ENCODE measurements at regions not wholly inside any gene's neighbourhood (a gene's known extent, or its start where the extent isn't known, plus 50 kb on each side); places are given as distances from the start of the nearest gene placed in this dataset.

DNA sequence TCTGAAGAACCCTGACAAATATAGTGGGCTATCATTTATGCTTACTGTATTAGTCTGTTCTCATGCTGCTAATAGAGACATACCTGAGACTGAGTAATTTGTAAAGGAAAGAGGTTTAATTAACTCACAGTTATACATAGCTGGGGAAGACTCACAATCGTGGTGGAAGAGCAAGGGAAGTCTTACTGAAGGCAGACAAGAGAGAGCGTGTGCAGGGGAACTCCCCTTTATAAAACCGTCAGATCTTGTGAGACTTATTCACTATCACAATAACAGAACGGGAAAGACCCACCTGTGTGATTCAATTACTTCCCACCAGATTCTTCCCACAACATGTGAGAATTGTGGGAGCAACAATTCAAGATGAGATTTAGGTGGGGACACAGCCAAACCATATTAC is 526.8 kb upstream of the GOT2 start:
- H4K20me1 ChIP-seq (ENCODE audit: insufficient read depth), result no peaks in the 10 kb centered on the region
- H3K9ac ChIP-seq (ENCODE audit: low read length), result no peak overlapping the region
- no peaks in the 10 kb centered on the region for H3K27me3 ChIP-seq (ENCODE audit: insufficient read depth, low read depth, low read length)
- no peak overlapping the region for H3K4me2 ChIP-seq (ENCODE audit: low read length)
- no peak overlapping the region for H3K4me3 ChIP-seq (ENCODE audit: low read length)
- no peaks in the 10 kb centered on the region for H3K36me3 ChIP-seq (ENCODE audit: insufficient read depth, low read length)
- no peak overlapping the region for H3K27ac ChIP-seq (ENCODE audit: low read length)
- no peaks in the 10 kb centered on the region for H3F3A ChIP-seq (ENCODE audit: insufficient read depth, low read length, poor library complexity, severe bottlenecking)
- H3K79me2 ChIP-seq (replicated peaks; ENCODE audit: insufficient read depth, low read length), result no peaks in the 10 kb centered on the region
- no peaks in the 10 kb centered on the region for H3K9me2 ChIP-seq (ENCODE audit: insufficient read depth, low read length)
- H3K9me3 ChIP-seq (ENCODE audit: low read length), result no peaks in the 10 kb centered on the region
- no peak overlapping the region for H2AFZ ChIP-seq (ENCODE audit: low read depth, low read length)
- TF ChIP-seq POLR2AphosphoS5 (IDR thresholded peaks at IDR 0.05) (no peak), EZH2 (IDR thresholded peaks at IDR 0.05; ENCODE audit: borderline replicate concordance, insufficient read depth, low read length, poor library complexity, severe bottlenecking) (no peak), RAD21 (conservative IDR thresholded peaks at IDR 0.05) (no peak), EP300 (conservative IDR thresholded peaks at IDR 0.05; ENCODE audit: poor library complexity, severe bottlenecking) (no peak), TAF1 (IDR thresholded peaks at IDR 0.05; ENCODE audit: low read depth) (no peak), MXI1 (conservative IDR thresholded peaks at IDR 0.05; ENCODE audit: poor library complexity, severe bottlenecking) (no peak), SMC3 (conservative IDR thresholded peaks at IDR 0.05; ENCODE audit: poor library complexity) (no peak)
- TF ChIP-seq, protein P1, sequence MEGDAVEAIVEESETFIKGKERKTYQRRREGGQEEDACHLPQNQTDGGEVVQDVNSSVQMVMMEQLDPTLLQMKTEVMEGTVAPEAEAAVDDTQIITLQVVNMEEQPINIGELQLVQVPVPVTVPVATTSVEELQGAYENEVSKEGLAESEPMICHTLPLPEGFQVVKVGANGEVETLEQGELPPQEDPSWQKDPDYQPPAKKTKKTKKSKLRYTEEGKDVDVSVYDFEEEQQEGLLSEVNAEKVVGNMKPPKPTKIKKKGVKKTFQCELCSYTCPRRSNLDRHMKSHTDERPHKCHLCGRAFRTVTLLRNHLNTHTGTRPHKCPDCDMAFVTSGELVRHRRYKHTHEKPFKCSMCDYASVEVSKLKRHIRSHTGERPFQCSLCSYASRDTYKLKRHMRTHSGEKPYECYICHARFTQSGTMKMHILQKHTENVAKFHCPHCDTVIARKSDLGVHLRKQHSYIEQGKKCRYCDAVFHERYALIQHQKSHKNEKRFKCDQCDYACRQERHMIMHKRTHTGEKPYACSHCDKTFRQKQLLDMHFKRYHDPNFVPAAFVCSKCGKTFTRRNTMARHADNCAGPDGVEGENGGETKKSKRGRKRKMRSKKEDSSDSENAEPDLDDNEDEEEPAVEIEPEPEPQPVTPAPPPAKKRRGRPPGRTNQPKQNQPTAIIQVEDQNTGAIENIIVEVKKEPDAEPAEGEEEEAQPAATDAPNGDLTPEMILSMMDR (IDR thresholded peaks at IDR 0.05; ENCODE audit: poor library complexity, severe bottlenecking), result no peak
- TF ChIP-seq, protein P2, sequence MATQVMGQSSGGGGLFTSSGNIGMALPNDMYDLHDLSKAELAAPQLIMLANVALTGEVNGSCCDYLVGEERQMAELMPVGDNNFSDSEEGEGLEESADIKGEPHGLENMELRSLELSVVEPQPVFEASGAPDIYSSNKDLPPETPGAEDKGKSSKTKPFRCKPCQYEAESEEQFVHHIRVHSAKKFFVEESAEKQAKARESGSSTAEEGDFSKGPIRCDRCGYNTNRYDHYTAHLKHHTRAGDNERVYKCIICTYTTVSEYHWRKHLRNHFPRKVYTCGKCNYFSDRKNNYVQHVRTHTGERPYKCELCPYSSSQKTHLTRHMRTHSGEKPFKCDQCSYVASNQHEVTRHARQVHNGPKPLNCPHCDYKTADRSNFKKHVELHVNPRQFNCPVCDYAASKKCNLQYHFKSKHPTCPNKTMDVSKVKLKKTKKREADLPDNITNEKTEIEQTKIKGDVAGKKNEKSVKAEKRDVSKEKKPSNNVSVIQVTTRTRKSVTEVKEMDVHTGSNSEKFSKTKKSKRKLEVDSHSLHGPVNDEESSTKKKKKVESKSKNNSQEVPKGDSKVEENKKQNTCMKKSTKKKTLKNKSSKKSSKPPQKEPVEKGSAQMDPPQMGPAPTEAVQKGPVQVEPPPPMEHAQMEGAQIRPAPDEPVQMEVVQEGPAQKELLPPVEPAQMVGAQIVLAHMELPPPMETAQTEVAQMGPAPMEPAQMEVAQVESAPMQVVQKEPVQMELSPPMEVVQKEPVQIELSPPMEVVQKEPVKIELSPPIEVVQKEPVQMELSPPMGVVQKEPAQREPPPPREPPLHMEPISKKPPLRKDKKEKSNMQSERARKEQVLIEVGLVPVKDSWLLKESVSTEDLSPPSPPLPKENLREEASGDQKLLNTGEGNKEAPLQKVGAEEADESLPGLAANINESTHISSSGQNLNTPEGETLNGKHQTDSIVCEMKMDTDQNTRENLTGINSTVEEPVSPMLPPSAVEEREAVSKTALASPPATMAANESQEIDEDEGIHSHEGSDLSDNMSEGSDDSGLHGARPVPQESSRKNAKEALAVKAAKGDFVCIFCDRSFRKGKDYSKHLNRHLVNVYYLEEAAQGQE (IDR thresholded peaks at IDR 0.05; ENCODE audit: borderline replicate concordance), result no peak

DNA sequence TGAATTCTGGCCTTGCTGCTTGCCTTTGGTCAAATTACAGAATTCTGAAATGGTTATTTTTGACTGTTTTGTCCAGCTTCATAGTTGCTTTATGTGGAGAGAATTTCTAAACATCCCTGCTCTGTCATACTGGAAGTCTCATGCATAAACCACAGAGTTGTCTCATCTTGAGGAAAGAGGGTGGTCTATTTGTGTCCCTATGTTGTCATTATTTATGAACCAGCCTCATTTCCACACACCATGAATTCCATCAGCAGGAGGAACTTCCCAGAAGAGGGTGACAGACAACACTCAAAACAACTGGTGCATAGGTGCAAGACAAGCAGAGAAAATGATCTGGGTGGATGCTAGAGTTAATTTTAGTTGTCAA is 525.8 kb upstream of the GOT2 start:
- Histone ChIP-seq H3K36me3 (ENCODE audit: insufficient read depth, low read length) (no peaks in the 10 kb centered on the region), H3K27ac (ENCODE audit: low read length) (no peak overlapping the region), H3K27me3 (ENCODE audit: insufficient read depth, low read depth, low read length) (no peaks in the 10 kb centered on the region), H4K20me1 (ENCODE audit: insufficient read depth) (no peaks in the 10 kb centered on the region), H2AFZ (ENCODE audit: low read depth, low read length) (no peak overlapping the region), H3F3A (ENCODE audit: insufficient read depth, low read length, poor library complexity, severe bottlenecking) (no peaks in the 10 kb centered on the region), H3K79me2 (replicated peaks; ENCODE audit: insufficient read depth, low read length) (no peaks in the 10 kb centered on the region), H3K9me3 (ENCODE audit: low read length) (no peaks in the 10 kb centered on the region), H3K9ac (ENCODE audit: low read length) (no peak overlapping the region), H3K4me3 (ENCODE audit: low read length) (no peak overlapping the region), H3K4me2 (ENCODE audit: low read length) (no peak overlapping the region), H3K9me2 (ENCODE audit: insufficient read depth, low read length) (no peaks in the 10 kb centered on the region)
- TF ChIP-seq EZH2 (IDR thresholded peaks at IDR 0.05; ENCODE audit: borderline replicate concordance, insufficient read depth, low read length, poor library complexity, severe bottlenecking), result no peak
- TF ChIP-seq MXI1 (conservative IDR thresholded peaks at IDR 0.05; ENCODE audit: poor library complexity, severe bottlenecking), result no peak
- TF ChIP-seq, protein P1 (IDR thresholded peaks at IDR 0.05; ENCODE audit: poor library complexity, severe bottlenecking), result no peak
- TF ChIP-seq, protein P2 (IDR thresholded peaks at IDR 0.05; ENCODE audit: borderline replicate concordance), result no peak
- no peak for TF ChIP-seq RAD21 (conservative IDR thresholded peaks at IDR 0.05)
- TF ChIP-seq POLR2AphosphoS5 (IDR thresholded peaks at IDR 0.05), result no peak
- no peak for TF ChIP-seq TAF1 (IDR thresholded peaks at IDR 0.05; ENCODE audit: low read depth)
- TF ChIP-seq SMC3 (conservative IDR thresholded peaks at IDR 0.05; ENCODE audit: poor library complexity), result no peak
- TF ChIP-seq EP300 (conservative IDR thresholded peaks at IDR 0.05; ENCODE audit: poor library complexity, severe bottlenecking), result no peak

All from neural cell (in vitro differentiated cells).